ENCODE measurements at regions not wholly inside any gene's neighbourhood (a gene's known extent, or its start where the extent isn't known, plus 50 kb on each side); places are given as distances from the start of the nearest gene placed in this dataset.

- DNase-seq (ENCODE audit: low read depth) = no peak
Observed at GRCh38 chr1:50358962-50359361, 64.3 kb downstream of the DMRTA2 start.

GRCh38 chr1:50357186-50357585 lies 66.1 kb downstream of the DMRTA2 start:
- DNase-seq (ENCODE audit: low read depth) = no peak

GRCh38 chr1:50354813-50355212 lies 68.4 kb downstream of the DMRTA2 start:
- no peak for DNase-seq (ENCODE audit: low read depth)

- no peak for DNase-seq (ENCODE audit: low read depth)
Observed at GRCh38 chr1:50352428-50352827, 70.8 kb downstream of the DMRTA2 start.

GRCh38 chr1:50350868-50351267 lies 72.4 kb downstream of the DMRTA2 start:
- DNase-seq (ENCODE audit: low read depth) = no peak

GRCh38 chr1:50350421-50350820 lies 72.8 kb downstream of the DMRTA2 start:
- DNase-seq (ENCODE audit: low read depth) = no peak

GRCh38 chr1:50349242-50349565 lies 74.0 kb downstream of the DMRTA2 start:
- no peak for DNase-seq (ENCODE audit: low read depth)

GRCh38 chr1:50348449-50349241 lies 74.6 kb downstream of the DMRTA2 start:
- DNase-seq (ENCODE audit: low read depth) = peak; percentile 20

- DNase-seq (ENCODE audit: low read depth) = no peak
Observed at GRCh38 chr1:50347933-50348332, 75.3 kb downstream of the DMRTA2 start.

GRCh38 chr1:50346621-50347020 lies 76.6 kb downstream of the DMRTA2 start:
- DNase-seq (ENCODE audit: low read depth) = no peak

- DNase-seq (ENCODE audit: low read depth) = no peak
Observed at GRCh38 chr1:50343323-50343722, 79.9 kb downstream of the DMRTA2 start.

- DNase-seq (ENCODE audit: low read depth) = no peak
Observed at GRCh38 chr1:50342525-50342924, 80.7 kb downstream of the DMRTA2 start.

- DNase-seq (ENCODE audit: low read depth) = no peak
Observed at GRCh38 chr1:50335036-50335435, 88.2 kb downstream of the DMRTA2 start.

GRCh38 chr1:50333595-50333974 lies 89.7 kb downstream of the DMRTA2 start:
- DNase-seq (ENCODE audit: low read depth) = no peak

GRCh38 chr1:50332941-50333594 lies 90.2 kb downstream of the DMRTA2 start:
- DNase-seq (ENCODE audit: low read depth) = no peak

- DNase-seq (ENCODE audit: low read depth) = no peak
Observed at GRCh38 chr1:50329332-50329932, 93.8 kb downstream of the DMRTA2 start.

GRCh38 chr1:50328552-50328951 lies 94.7 kb downstream of the DMRTA2 start:
- DNase-seq (ENCODE audit: low read depth) = no peak

- DNase-seq (ENCODE audit: low read depth) = no peak
Observed at GRCh38 chr1:50326026-50326425, 97.2 kb downstream of the DMRTA2 start.

- no peak for DNase-seq (ENCODE audit: low read depth)
Observed at GRCh38 chr1:50322579-50322978, 100.7 kb downstream of the DMRTA2 start.

- no peak for DNase-seq (ENCODE audit: low read depth)
Observed at GRCh38 chr1:50318428-50318827, 104.8 kb downstream of the DMRTA2 start.

GRCh38 chr1:50308878-50309277 lies 114.4 kb downstream of the DMRTA2 start:
- no peak for DNase-seq (ENCODE audit: low read depth)

GRCh38 chr1:50305808-50306207 lies 117.4 kb downstream of the DMRTA2 start:
- no peak for DNase-seq (ENCODE audit: low read depth)

- no peak for DNase-seq (ENCODE audit: low read depth)
Observed at GRCh38 chr1:50300297-50300696, 122.9 kb downstream of the DMRTA2 start.

GRCh38 chr1:50295566-50295965 lies 127.7 kb downstream of the DMRTA2 start:
- no peak for DNase-seq (ENCODE audit: low read depth)
